ENCODE measurements at regions not wholly inside any gene's neighbourhood (a gene's known extent, or its start where the extent isn't known, plus 50 kb on each side); places are given as distances from the start of the nearest gene placed in this dataset.

DNA sequence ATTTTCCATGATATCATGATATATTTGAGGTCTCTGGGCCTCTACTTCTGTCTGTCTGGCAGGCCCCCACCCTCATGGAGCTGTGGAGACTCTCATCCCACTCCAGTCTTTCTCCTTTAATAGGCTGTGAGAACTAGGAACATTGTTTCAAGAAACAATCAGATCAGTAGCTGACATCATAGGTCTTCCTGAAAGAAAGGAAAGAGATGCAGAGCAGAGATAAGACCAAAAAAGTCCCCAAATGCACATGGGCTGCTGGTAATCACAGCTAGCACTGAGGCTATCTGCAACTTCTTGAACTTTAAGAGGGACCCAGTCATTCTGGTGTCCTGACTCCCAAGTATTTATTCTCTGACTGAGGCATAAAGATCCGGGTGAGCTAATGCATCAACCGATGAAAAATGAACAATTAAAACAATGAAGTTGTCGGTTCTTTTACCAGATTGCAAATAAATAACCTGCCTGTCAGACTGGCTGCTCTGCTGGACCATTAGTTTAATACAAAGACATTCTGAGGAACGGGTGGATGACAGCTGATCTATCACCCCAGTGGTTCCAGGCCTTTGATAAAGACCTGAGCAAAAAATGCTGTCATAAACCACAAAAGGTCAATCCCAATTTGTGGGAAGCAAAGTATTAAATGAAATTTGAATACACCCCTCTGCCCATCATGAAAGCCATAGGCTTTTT lies 780.8 kb upstream of the GOLIM4 start:
- ATAC-seq (no peak), DNase-seq (no peak)
- H3K27me3 Mint-ChIP-seq: no peaks in the 10 kb centered on the region
- POLR2A ChIA-PET: no interaction called here
- no peak overlapping the region for H3K27ac Mint-ChIP-seq
- no peaks in the 10 kb centered on the region for H3K4me1 Mint-ChIP-seq
- no peaks in the 10 kb centered on the region for H3K9me3 Mint-ChIP-seq
- no peaks in the 10 kb centered on the region for H3K36me3 Mint-ChIP-seq
- H3K4me3 Mint-ChIP-seq: no peak overlapping the region

DNA sequence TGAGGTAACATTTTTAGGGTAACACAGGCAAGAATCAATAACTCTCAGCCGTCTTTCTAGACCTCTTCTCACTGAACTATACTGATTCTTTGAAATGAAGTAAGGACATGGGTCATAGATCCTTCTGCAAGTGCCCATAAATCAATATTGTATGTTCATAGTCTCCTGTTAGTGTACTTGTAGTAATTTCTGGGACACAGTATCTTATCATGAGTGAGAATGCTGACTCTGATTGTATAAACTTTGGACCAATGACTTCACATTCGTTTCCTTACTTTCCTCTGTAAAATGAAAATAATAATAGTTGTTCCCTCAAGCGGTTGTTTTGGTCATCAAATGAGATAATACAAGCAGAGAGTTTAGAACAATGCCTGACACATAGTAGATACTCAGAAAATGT lies 777.1 kb upstream of the GOLIM4 start:
- Mint-ChIP-seq H3K36me3 (no peaks in the 10 kb centered on the region), H3K27me3 (no peaks in the 10 kb centered on the region), H3K4me1 (no peaks in the 10 kb centered on the region), H3K9me3 (no peaks in the 10 kb centered on the region), H3K4me3 (no peak overlapping the region), H3K27ac (no peak overlapping the region)
- POLR2A ChIA-PET: no interaction called here
- no peak for DNase-seq
- no peak for ATAC-seq

DNA sequence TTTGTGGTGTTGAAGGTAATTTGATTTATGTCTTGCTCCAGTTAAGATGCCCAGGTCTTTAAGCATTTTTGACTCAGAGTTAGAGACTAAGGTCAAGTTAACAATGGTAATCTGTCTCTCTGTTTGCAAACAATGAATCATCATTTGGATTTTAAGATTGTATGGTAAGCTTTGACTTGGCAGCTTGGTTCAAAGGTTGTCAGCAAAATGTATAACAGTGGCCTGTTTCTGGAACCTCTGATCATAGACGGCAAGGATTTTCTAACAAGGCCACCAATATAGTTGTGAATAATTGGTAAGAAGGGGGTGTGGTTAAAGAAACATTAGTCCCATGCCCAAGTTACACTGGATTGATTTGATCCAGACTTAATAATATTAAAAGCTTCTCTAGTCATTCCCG lies 775.2 kb upstream of the GOLIM4 start:
- Mint-ChIP-seq H3K4me3 (no peak overlapping the region), H3K36me3 (no peaks in the 10 kb centered on the region), H3K27ac (no peak overlapping the region), H3K4me1 (no peaks in the 10 kb centered on the region), H3K27me3 (no peaks in the 10 kb centered on the region), H3K9me3 (no peaks in the 10 kb centered on the region)
- ATAC-seq: no peak
- POLR2A ChIA-PET: no interaction called here
- no peak for DNase-seq

DNA sequence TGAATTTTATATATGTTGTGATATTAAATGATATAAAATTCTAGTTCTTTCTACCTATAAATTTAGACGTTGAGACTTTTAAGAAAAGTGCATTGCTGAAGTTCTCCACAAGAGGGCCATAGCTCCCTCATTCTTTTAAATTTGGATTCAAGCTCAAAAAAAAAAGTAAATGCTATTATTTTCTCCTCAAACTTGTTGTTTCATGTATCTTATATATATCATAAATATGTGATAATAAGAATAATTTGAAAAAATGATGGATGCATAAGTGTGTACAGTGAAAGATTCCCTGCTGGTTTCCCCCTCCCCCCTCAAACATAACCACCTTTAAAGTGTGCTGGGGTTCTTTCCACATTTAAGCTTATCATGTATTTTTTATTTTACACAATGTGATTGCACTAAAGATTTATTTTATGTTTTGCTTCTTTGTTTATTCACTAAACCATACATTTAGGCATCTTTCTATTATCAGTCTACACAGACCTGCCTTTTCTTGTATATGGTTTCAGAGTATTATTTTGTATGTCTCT lies 769.4 kb upstream of the GOLIM4 start:
- Mint-ChIP-seq H3K4me1 (no peaks in the 10 kb centered on the region), H3K27ac (no peak overlapping the region), H3K4me3 (no peak overlapping the region), H3K27me3 (peaks cover 0 to 7% (median 0%) of the 10 kb centered on the region in 5 donors), H3K36me3 (no peaks in the 10 kb centered on the region), H3K9me3 (no peaks in the 10 kb centered on the region)
- ATAC-seq (no peak), DNase-seq (no peak)
- POLR2A ChIA-PET: no interaction called here

DNA sequence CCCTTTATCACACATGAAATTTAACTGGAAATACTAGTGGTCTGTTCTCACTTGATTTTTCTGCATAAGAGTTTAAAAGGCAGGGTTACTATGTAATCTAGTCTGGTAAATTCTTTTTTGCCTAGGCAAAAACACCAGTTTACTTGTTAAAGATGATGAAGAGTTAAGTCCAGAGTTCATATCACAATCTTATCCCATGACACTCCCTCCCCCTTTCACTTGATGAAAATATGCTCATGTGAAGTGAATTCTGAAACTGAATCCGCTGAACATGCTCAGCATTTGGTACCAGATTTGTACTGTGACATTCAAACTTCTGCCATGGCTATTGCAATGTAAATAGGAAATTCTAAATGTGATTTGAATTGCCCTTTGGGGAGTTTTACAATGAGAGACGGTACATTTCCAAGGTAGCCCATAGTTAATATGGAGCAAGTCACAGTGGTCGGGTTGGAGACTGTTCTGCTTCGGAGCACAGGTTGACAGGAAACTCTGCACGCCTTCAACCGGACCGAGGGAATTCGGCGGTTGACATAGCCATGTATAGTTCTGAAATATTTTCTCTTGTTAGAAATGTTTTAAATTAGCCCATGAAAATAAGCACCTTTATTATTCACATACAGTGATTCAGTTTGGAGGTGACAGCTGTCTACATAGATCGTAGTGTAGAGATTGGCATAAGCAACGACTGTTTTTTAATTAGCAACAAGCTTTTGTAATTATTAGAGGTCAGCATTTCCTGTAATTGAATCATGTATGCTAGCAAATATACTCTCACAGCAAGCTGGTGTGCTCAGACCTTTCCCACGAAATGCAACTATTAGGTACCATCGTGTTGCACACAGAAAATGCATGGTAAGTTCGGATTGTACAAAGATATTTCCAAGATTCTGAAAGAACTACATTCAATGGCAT lies 768.6 kb upstream of the GOLIM4 start:
- no peak for DNase-seq
- POLR2A ChIA-PET: no interaction called here
- H3K4me1 Mint-ChIP-seq: no peaks in the 10 kb centered on the region
- H3K4me3 Mint-ChIP-seq: no peak overlapping the region
- ATAC-seq: no peak
- H3K27me3 Mint-ChIP-seq: peaks cover 0 to 7% (median 0%) of the 10 kb centered on the region in 5 donors
- no peaks in the 10 kb centered on the region for H3K36me3 Mint-ChIP-seq
- no peak overlapping the region for H3K27ac Mint-ChIP-seq
- no peaks in the 10 kb centered on the region for H3K9me3 Mint-ChIP-seq

DNA sequence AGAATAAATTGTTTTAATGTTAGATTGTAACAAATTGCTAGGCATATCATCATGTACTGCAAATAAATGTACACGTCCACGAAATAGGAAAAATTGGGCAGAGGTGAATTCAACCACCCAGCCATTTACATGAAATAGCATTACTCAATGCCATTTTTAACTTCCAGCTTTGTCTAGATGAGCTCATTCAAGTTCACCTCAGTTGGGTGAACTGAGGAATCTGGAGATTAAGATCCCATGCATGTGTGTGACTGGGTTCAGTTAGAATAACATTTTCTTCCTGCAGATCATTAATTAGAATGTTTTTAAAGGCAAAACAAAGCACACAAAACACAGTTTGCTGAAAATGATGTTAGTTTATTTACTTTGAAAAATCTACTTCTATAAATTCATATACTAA lies 767.8 kb upstream of the GOLIM4 start:
- DNase-seq: no peak
- H3K4me3 Mint-ChIP-seq: no peak overlapping the region
- no peaks in the 10 kb centered on the region for H3K4me1 Mint-ChIP-seq
- no peaks in the 10 kb centered on the region for H3K9me3 Mint-ChIP-seq
- no peak for ATAC-seq
- POLR2A ChIA-PET: no interaction called here
- no peak overlapping the region for H3K27ac Mint-ChIP-seq
- no peaks in the 10 kb centered on the region for H3K36me3 Mint-ChIP-seq
- H3K27me3 Mint-ChIP-seq: peaks cover 0 to 7% (median 0%) of the 10 kb centered on the region in 5 donors

DNA sequence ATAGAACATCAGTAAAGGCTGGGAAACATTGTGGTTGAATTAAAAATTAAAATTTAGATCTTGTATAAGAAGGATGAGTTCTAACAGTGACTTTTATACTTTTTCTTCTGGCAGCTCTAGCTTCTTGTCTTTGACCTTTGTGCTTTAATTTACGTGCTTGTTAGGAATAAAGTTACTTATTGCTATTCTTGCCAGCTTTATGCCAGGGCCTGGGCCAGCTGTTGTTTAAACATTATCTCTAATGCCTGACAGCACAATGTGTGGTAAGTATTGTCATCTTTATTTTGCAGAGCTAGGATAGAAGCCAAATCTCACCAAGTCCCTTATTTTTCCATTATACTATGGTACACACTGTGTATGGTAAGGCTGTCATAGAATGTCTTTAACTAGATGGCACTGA lies 766.7 kb upstream of the GOLIM4 start:
- no peak for ATAC-seq
- POLR2A ChIA-PET: no interaction called here
- no peak for DNase-seq
- H3K27me3 Mint-ChIP-seq: peaks cover 0 to 7% (median 0%) of the 10 kb centered on the region in 5 donors
- no peak overlapping the region for H3K4me3 Mint-ChIP-seq
- H3K9me3 Mint-ChIP-seq: peaks cover 0 to 4% (median 0%) of the 10 kb centered on the region in 9 donors
- no peaks in the 10 kb centered on the region for H3K4me1 Mint-ChIP-seq
- H3K36me3 Mint-ChIP-seq: no peaks in the 10 kb centered on the region
- no peak overlapping the region for H3K27ac Mint-ChIP-seq

DNA sequence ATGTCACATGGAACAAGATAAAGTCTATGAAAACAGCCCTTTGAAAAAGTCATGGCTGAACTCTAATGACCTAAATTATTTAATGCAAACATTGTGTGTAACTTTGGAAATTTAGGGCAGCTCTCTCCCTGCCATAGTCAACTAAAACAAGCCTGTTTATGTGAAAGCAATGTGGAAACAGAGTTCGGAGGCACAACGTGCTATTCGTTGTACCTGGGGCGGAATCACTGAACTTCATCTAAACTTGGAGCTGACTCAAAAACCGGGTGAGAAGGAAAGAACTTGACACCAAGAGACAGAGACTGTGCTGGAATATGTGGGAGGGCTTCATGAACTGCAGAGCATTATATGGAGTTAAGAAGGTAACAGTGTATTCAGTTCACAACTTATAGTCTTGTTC lies 764.9 kb upstream of the GOLIM4 start:
- H3K4me3 Mint-ChIP-seq: no peak overlapping the region
- H3K4me1 Mint-ChIP-seq: no peaks in the 10 kb centered on the region
- peaks cover 0 to 7% (median 0%) of the 10 kb centered on the region in 5 donors for H3K27me3 Mint-ChIP-seq
- no peak for ATAC-seq
- no peaks in the 10 kb centered on the region for H3K36me3 Mint-ChIP-seq
- no peak for DNase-seq
- POLR2A ChIA-PET: no interaction called here
- peaks cover 0 to 14% (median 5%) of the 10 kb centered on the region in 9 donors for H3K9me3 Mint-ChIP-seq
- H3K27ac Mint-ChIP-seq: no peak overlapping the region

DNA sequence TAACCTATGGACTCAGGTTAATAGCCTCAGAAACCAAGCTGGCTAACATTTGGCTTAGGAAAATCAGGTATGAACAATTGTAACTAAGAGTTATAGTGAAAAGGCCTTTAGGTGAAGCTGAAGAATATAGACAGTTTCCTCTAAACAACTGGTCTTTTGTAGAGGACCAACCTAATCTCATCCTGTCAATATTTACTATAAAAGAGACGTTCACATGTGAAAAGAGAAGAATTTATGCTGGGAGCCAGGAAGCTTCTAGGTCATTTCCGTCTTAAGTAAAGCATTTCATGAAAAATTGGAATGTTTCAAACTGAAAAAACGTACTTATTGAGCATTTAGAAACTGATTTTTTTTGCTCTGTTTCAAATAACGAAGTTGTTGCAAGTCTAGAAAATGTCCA lies 764.3 kb upstream of the GOLIM4 start:
- H3K36me3 Mint-ChIP-seq: no peaks in the 10 kb centered on the region
- no peak overlapping the region for H3K4me3 Mint-ChIP-seq
- no peaks in the 10 kb centered on the region for H3K4me1 Mint-ChIP-seq
- ATAC-seq: no peak
- peaks cover 0 to 7% (median 0%) of the 10 kb centered on the region in 5 donors for H3K27me3 Mint-ChIP-seq
- peaks cover 0 to 14% (median 5%) of the 10 kb centered on the region in 9 donors for H3K9me3 Mint-ChIP-seq
- DNase-seq: no peak
- no peak overlapping the region for H3K27ac Mint-ChIP-seq
- POLR2A ChIA-PET: no interaction called here

DNA sequence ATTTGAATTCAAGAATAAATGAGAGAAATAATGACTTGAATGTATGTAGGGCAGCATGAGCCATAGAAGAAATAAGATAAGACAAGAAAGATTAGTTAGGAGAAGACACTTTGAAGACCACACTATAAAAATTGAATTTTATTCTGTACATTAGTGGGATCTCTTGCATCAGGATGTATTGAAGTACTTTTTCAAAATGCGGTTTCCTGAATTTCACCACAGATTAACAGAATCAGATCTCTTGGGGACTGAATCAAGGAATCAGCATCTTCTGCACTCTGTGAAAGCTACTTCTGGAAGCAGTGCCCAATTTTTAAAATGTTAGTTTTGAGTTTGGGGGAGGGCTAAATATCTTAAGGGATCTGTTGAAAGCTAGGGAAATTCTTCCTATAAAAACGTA lies 763.9 kb upstream of the GOLIM4 start:
- Mint-ChIP-seq H3K4me1 (no peaks in the 10 kb centered on the region), H3K9me3 (peaks cover 0 to 14% (median 5%) of the 10 kb centered on the region in 9 donors), H3K27ac (no peak overlapping the region), H3K27me3 (peaks cover 0 to 7% (median 0%) of the 10 kb centered on the region in 5 donors), H3K4me3 (no peak overlapping the region), H3K36me3 (no peaks in the 10 kb centered on the region)
- DNase-seq: no peak
- no peak for ATAC-seq
- POLR2A ChIA-PET: no interaction called here

DNA sequence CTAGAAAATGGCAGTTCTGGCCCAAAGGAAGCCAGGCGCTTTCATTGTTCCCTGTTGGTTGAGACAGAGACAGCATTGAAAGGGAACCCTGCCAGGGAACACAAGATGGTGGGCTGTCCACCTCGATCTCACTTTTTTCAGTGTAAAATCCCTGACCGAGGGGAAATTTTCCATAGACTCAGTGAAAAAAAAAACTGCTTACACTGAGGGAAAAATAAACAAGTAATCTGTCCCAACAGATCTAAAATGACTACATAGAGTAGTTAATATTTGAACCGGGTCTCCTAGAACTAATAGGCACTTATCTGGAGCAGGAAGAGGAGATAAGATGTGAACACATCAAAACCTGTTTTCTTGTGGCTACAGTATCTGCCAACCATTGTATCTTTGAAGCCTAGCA lies 763.4 kb upstream of the GOLIM4 start:
- ATAC-seq (no peak), DNase-seq (no peak)
- Mint-ChIP-seq H3K36me3 (no peaks in the 10 kb centered on the region), H3K4me3 (no peak overlapping the region), H3K4me1 (no peaks in the 10 kb centered on the region), H3K27me3 (peaks cover 0 to 7% (median 0%) of the 10 kb centered on the region in 5 donors), H3K27ac (no peak overlapping the region), H3K9me3 (peaks cover 0 to 14% (median 5%) of the 10 kb centered on the region in 9 donors)
- POLR2A ChIA-PET: no interaction called here

DNA sequence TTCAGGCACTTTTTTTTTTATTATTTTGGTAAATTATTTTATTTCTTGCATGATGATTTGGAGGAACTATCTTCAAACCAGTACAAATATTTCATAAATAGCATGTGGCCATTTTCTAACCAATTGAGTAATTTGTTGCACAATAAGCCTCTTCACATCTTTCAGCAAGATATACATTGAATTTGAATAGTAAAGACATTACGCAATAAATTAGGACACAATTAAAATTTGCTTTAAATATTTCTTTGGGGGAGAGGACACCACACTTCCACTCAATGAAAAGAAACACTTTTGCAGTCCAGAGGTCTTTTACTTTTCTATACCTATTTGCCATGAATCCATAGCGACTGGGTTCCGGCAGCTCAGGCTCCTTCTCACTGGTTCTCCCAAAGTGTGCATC lies 762.6 kb upstream of the GOLIM4 start:
- Mint-ChIP-seq H3K4me1 (no peaks in the 10 kb centered on the region), H3K27me3 (peaks cover 0 to 7% (median 0%) of the 10 kb centered on the region in 5 donors), H3K36me3 (no peaks in the 10 kb centered on the region), H3K4me3 (no peak overlapping the region), H3K9me3 (peaks cover 0 to 14% (median 6%) of the 10 kb centered on the region in 9 donors), H3K27ac (no peak overlapping the region)
- POLR2A ChIA-PET: no interaction called here
- ATAC-seq: no peak
- no peak for DNase-seq

DNA sequence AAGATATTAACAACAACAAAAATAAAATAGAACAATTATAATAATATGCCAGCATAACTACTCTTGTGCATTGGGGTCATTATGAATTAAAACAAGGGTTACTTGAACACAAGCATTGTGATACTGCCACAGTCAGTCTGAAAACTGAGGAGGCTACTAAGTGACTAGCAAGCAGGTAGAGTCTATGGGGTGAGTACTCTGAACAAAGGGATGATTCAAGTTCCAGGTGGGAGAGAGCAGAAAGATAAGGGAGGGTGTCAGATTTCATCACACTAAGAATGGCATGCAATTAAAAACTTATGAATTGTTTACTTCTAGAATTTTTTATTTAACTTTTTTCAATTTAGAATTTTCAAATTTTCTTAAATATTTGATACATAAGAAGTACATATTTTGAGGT lies 754.4 kb upstream of the GOLIM4 start:
- no peak overlapping the region for H3K27ac Mint-ChIP-seq
- ATAC-seq (no peak), DNase-seq (no peak)
- H3K4me1 Mint-ChIP-seq: no peaks in the 10 kb centered on the region
- H3K27me3 Mint-ChIP-seq: peaks cover 0 to 17% (median 12%) of the 10 kb centered on the region in 5 donors
- H3K9me3 Mint-ChIP-seq: peaks cover 0 to 4% (median 1%) of the 10 kb centered on the region in 9 donors
- POLR2A ChIA-PET: no interaction called here
- no peak overlapping the region for H3K4me3 Mint-ChIP-seq
- H3K36me3 Mint-ChIP-seq: no peaks in the 10 kb centered on the region
